Ascending aorta (tissue), 2 donors: ENCODE measurements at regions not wholly inside any gene's neighbourhood (a gene's known extent, or its start where the extent isn't known, plus 50 kb on each side); places are given as distances from the start of the nearest gene placed in this dataset.
A peak's percentile ranks its signal among the peaks of the same experiment; 100 is the strongest.

ENCODE experiments used
- DNase-seq, 2 donors: peaks; one replicate each; pipeline ENCODE4 v3.0.0-alpha.2; 2019; ENCODE audit warnings: low spot score in 2 of 2
- H3K27ac ChIP-seq, 2 donors: fragments of 200-600 bp; sonication (generic); one replicate each; pipeline ENCODE4 v1.5.1; 2016 to 2017; ENCODE audit warnings: mild to moderate bottlenecking in 1 of 2
- H3K27me3 ChIP-seq: fragments of 200-600 bp; sonication (generic); one replicate; pipeline ENCODE4 v1.5.1; 2017
- H3K36me3 ChIP-seq, 2 donors: fragments of 200-600 bp; sonication (generic); one replicate each; pipeline ENCODE4 v1.5.1; 2016
- H3K4me1 ChIP-seq, 2 donors: fragments of 200-600 bp; sonication (generic); one replicate each; pipeline ENCODE4 v1.5.1; 2016 to 2017; ENCODE audit warnings: mild to moderate bottlenecking in 1 of 2
- H3K4me3 ChIP-seq, 2 donors: fragments of 200-600 bp; sonication (generic); one replicate each; pipeline ENCODE4 v1.5.1; 2016 to 2017; ENCODE audit warnings: mild to moderate bottlenecking in 1 of 2
- H3K9me3 ChIP-seq, 2 donors: fragments of 200-600 bp; sonication (generic); one replicate each; pipeline ENCODE4 v1.5.1; 2016
- intact Hi-C: fragments of 100-400 bp; cut with DNase I; formaldehyde crosslinking; loops from one replicate; pipeline ENCODE4 v1.15.1; 2023
- TF ChIP-seq, protein P1 (sequence below), 3 experiments: fragments of 200-600 bp in 2 of 3; fragments of 450-650 bp in 1 of 3; sonication (generic) in 2 of 3; IDR thresholded peaks; one replicate each; pipeline ENCODE4 v1.5.1; 2016 to 2019; ENCODE audit warnings: antibody characterized with exemption in 3 of 3, mild to moderate bottlenecking in 1 of 3, moderate library complexity in 1 of 3

GRCh38 chr7:3106361-3106826 is 62.7 kb upstream of the CARD11 start:
- peak in 1 of 2 donors; percentile 60 for DNase-seq
- Histone ChIP-seq H3K9me3 (no peaks in the 10 kb centered on the region), H3K4me3 (no peak overlapping the region), H3K27me3 (no peaks in the 10 kb centered on the region), H3K27ac (peak overlapping the region in 1 of 2 donors; percentile 22), H3K4me1 (peaks cover 0 to 7% of the 10 kb centered on the region in 2 donors), H3K36me3 (no peaks in the 10 kb centered on the region)
- intact Hi-C loops = no loop called here
- TF ChIP-seq, protein P1, sequence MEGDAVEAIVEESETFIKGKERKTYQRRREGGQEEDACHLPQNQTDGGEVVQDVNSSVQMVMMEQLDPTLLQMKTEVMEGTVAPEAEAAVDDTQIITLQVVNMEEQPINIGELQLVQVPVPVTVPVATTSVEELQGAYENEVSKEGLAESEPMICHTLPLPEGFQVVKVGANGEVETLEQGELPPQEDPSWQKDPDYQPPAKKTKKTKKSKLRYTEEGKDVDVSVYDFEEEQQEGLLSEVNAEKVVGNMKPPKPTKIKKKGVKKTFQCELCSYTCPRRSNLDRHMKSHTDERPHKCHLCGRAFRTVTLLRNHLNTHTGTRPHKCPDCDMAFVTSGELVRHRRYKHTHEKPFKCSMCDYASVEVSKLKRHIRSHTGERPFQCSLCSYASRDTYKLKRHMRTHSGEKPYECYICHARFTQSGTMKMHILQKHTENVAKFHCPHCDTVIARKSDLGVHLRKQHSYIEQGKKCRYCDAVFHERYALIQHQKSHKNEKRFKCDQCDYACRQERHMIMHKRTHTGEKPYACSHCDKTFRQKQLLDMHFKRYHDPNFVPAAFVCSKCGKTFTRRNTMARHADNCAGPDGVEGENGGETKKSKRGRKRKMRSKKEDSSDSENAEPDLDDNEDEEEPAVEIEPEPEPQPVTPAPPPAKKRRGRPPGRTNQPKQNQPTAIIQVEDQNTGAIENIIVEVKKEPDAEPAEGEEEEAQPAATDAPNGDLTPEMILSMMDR (IDR thresholded peaks at IDR 0.05) = no peak

GRCh38 chr7:3107228-3107763 is 63.6 kb upstream of the CARD11 start:
- Histone ChIP-seq H3K27ac (no peak overlapping the region), H3K27me3 (no peaks in the 10 kb centered on the region), H3K36me3 (no peaks in the 10 kb centered on the region), H3K4me1 (peaks cover 0 to 7% of the 10 kb centered on the region in 2 donors), H3K4me3 (no peak overlapping the region), H3K9me3 (no peaks in the 10 kb centered on the region)
- no peak for DNase-seq
- TF ChIP-seq, protein P1 (IDR thresholded peaks at IDR 0.05) = no peak
- intact Hi-C loops = no loop called here

DNA sequence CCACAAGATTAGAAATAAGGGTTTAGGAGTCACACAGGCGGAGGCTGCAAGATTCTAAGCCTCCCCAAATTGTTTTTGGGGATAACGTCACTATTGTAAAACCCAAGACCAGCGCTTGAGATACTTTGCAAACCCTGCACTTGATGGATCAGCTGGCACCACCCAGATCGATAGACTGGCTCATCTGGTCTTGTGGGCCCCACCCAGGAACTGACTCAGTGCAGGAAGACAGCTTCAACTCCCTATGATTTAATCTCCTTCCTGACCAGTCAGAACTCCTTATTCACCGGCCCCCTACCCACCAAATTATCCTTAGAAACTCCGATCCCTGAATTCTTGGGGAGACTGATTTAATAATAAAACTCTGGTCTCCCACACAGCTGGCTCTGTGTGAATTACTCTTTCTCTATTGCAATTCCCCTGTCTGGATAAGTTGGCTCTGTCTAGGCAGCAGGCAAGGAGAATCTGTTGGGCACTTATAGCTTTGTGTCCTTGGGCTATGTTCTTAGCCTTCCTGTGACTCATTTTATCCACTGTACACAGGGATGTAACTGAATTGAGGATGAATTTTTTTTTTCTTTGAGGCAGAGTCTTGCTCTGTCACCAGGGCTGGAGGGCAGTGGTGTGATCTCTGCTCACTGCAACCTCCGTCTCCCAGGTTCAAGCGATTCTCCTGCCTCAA is 64.4 kb upstream of the CARD11 start:
- no peak for DNase-seq
- peaks cover 0 to 7% of the 10 kb centered on the region in 2 donors for H3K4me1 ChIP-seq
- H3K4me3 ChIP-seq = no peak overlapping the region
- H3K27ac ChIP-seq = no peak overlapping the region
- H3K9me3 ChIP-seq = no peaks in the 10 kb centered on the region
- intact Hi-C loops = no loop called here
- H3K36me3 ChIP-seq = no peaks in the 10 kb centered on the region
- TF ChIP-seq, protein P1 (IDR thresholded peaks at IDR 0.05) = no peak
- no peaks in the 10 kb centered on the region for H3K27me3 ChIP-seq

- DNase-seq = no peak
- intact Hi-C loops = no loop called here
Measured at GRCh38 chr7:3109311-3109915, 65.7 kb upstream of the CARD11 start.

GRCh38 chr7:3112479-3113134 is 68.9 kb upstream of the CARD11 start:
- Histone ChIP-seq H3K27ac (no peak overlapping the region), H3K4me1 (no peaks in the 10 kb centered on the region), H3K27me3 (no peaks in the 10 kb centered on the region), H3K4me3 (no peak overlapping the region), H3K9me3 (no peaks in the 10 kb centered on the region), H3K36me3 (no peaks in the 10 kb centered on the region)
- DNase-seq = no peak
- TF ChIP-seq, protein P1 (IDR thresholded peaks at IDR 0.05) = no peak
- intact Hi-C loops = no loop called here

More at GRCh38 chr7:3109311-3109915, 65.7 kb upstream of the CARD11 start:
- TF ChIP-seq, protein P1 (IDR thresholded peaks at IDR 0.05) = no peak
- peaks cover 0 to 7% of the 10 kb centered on the region in 2 donors for H3K4me1 ChIP-seq
- H3K36me3 ChIP-seq = no peaks in the 10 kb centered on the region
- no peak overlapping the region for H3K27ac ChIP-seq
- H3K4me3 ChIP-seq = no peak overlapping the region
- H3K9me3 ChIP-seq = no peaks in the 10 kb centered on the region
- no peaks in the 10 kb centered on the region for H3K27me3 ChIP-seq
